Thyroid gland (tissue), 4 donors: ENCODE measurements at regions not wholly inside any gene's neighbourhood (a gene's known extent, or its start where the extent isn't known, plus 50 kb on each side); places are given as distances from the start of the nearest gene placed in this dataset.

ENCODE experiments used
- DNase-seq, 2 donors: peaks; one replicate each; pipeline ENCODE4 v3.0.0-alpha.2; 2019
- H3K27ac ChIP-seq, 3 donors: fragments of 200-600 bp; sonication (generic); 1 replicate in 2 of 3; 2 replicates in 1 of 3; pipeline ENCODE4 v1.5.1; 2016 to 2019; ENCODE audit warnings: mild to moderate bottlenecking in 1 of 3, moderate library complexity in 1 of 3
- H3K27me3 ChIP-seq: fragments of 200-600 bp; sonication (generic); one replicate; pipeline ENCODE4 v1.5.1; 2019
- H3K36me3 ChIP-seq, 2 donors: fragments of 200-600 bp; sonication (generic); one replicate each; pipeline ENCODE4 v1.5.1; 2016 to 2019
- H3K4me1 ChIP-seq, 2 donors: fragments of 200-600 bp; sonication (generic); one replicate each; pipeline ENCODE4 v1.5.1; 2017 to 2019
- H3K4me3 ChIP-seq, 3 donors: fragments of 200-600 bp; sonication (generic); replicated peaks in 1 of 3; 1 replicate in 2 of 3; 2 replicates in 1 of 3; pipeline ENCODE4 v1.5.1; 2016; ENCODE audit warnings: mild to moderate bottlenecking in 1 of 3
- H3K9me3 ChIP-seq: fragments of 200-600 bp; sonication (generic); one replicate; pipeline ENCODE4 v1.5.1; 2017
- POLR2A ChIP-seq, 2 donors: fragments of 450-650 bp; IDR thresholded peaks; one replicate each; pipeline ENCODE4 v1.6.1; 2017; ENCODE audit warnings: antibody characterized with exemption in 2 of 2, mild to moderate bottlenecking in 2 of 2, moderate library complexity in 1 of 2
- WGBS, 2 donors: methylation state at CpG; one replicate each; pipeline ENCODE4 v1.1.5; 2017; 5-methylcytosine and 5-hydroxymethylcytosine counted together
- intact Hi-C: fragments of 100-400 bp; cut with DNase I; formaldehyde crosslinking; loops from one replicate; pipeline ENCODE4 v1.15.1; 2023
- TF ChIP-seq, protein P1 (sequence below), 6 experiments: fragments of 200-600 bp in 3 of 6; fragments of 450-650 bp in 3 of 6; sonication (generic) in 3 of 6; IDR thresholded peaks; one replicate each; pipeline ENCODE4 v1.5.1; 2016 to 2019; ENCODE audit warnings: antibody characterized with exemption in 6 of 6, mild to moderate bottlenecking in 2 of 6, inconsistent platforms in 1 of 6, moderate library complexity in 1 of 6

DNA sequence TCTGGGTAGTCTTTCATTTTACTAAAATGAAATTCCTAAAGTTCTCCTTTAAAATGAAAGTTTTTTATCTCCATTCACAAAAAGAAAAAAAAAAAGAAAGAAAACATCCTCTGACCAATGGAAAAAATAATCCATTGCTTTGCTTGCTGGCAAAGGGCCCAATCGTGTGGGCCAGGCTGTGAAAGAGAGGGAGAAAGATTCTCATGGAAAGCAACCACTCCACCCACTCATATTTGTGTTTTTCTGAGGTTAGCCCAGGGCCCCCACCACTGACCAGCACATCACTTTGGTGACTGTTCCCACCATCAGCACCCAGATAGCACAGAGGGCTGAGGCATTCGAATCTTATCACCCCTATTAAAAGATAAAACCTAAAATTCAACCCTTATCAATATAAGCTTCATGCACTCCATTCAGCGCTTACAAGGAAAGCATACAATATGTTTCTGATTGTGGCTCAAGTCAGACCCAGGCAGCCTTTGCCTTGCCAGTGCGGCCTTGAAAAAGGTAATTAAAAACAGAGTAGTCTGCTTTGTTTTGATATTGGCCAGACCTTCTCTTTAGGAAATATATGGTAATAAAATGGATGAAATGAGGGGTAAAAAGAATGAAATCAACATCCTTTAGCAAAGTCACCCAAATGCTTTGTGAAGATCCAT is 192.8 kb downstream of the ETS1 start:
- intact Hi-C loops: no loop called here
- H3K27ac ChIP-seq: no peak overlapping the region

DNA sequence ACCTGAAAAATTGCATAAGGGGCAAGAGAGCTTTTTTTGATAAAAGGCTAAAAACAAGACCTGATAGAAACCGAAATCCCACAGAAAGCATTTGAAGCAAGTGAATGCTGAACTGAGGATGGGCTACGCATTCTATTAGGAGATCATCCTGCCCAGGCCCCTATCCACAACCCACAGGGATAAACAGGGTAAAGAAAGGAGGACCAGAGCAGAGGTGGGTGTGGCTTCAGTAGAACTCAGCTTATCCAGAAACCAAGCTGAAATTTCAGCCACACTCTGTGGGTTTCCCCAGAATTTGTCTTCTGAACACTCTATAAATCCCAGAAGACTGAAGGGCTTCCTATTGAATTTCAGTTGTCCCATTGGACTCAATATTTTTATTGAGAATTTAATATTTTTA is 195.1 kb downstream of the ETS1 start:
- Histone ChIP-seq H3K4me3 (no peak overlapping the region), H3K9me3 (no peaks in the 10 kb centered on the region), H3K4me1 (peaks cover 15 to 26% of the 10 kb centered on the region in 2 donors), H3K27ac (peak overlapping the region; percentile 7 to 53 (median 43)), H3K27me3 (no peaks in the 10 kb centered on the region), H3K36me3 (no peaks in the 10 kb centered on the region)
- WGBS, 2 donors: 82 to 90% methylated on average over 2 of the region's 2 CpGs
- intact Hi-C loops: no loop called here
- no peak for TF ChIP-seq POLR2A (IDR thresholded peaks at IDR 0.05)
- TF ChIP-seq, protein P1, sequence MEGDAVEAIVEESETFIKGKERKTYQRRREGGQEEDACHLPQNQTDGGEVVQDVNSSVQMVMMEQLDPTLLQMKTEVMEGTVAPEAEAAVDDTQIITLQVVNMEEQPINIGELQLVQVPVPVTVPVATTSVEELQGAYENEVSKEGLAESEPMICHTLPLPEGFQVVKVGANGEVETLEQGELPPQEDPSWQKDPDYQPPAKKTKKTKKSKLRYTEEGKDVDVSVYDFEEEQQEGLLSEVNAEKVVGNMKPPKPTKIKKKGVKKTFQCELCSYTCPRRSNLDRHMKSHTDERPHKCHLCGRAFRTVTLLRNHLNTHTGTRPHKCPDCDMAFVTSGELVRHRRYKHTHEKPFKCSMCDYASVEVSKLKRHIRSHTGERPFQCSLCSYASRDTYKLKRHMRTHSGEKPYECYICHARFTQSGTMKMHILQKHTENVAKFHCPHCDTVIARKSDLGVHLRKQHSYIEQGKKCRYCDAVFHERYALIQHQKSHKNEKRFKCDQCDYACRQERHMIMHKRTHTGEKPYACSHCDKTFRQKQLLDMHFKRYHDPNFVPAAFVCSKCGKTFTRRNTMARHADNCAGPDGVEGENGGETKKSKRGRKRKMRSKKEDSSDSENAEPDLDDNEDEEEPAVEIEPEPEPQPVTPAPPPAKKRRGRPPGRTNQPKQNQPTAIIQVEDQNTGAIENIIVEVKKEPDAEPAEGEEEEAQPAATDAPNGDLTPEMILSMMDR (IDR thresholded peaks at IDR 0.05): no peak
- DNase-seq: no peak

More for the DNA sequence above, 192.8 kb downstream of the ETS1 start:
- Histone ChIP-seq H3K4me1 (peaks cover 15 to 26% of the 10 kb centered on the region in 2 donors), H3K4me3 (no peak overlapping the region), H3K36me3 (no peaks in the 10 kb centered on the region), H3K9me3 (no peaks in the 10 kb centered on the region), H3K27me3 (no peaks in the 10 kb centered on the region)
- 73 to 79% methylated on average over 4 of the region's 4 CpGs for WGBS, 2 donors
- no peak for TF ChIP-seq POLR2A (IDR thresholded peaks at IDR 0.05)
- TF ChIP-seq, protein P1 (IDR thresholded peaks at IDR 0.05): no peak
- peak in 1 of 2 donors; percentile 9 for DNase-seq

DNA sequence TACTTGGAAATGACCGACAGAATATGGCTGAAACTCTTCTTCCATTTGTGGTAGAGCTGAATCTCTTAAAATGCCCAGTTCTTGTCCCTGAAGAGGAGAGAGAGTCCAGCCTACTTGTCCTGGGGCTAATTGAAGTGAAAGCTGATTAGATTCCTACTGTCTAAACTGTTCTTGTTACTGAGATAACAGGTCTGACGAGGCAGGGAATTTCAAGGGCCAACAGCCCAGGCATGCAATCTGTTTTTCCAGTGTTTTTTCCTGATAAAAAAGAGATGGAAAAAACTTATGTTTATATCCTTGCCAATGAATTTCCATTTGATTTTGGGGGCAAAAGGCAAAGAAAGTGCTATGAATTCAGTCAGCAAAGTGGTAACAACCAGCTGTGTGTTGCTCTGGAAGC is 195.5 kb downstream of the ETS1 start:
- H3K4me3 ChIP-seq: no peak overlapping the region
- 26 to 35% methylated on average over 2 of the region's 2 CpGs for WGBS, 2 donors
- H3K27me3 ChIP-seq: no peaks in the 10 kb centered on the region
- intact Hi-C loops: no loop called here
- no peaks in the 10 kb centered on the region for H3K36me3 ChIP-seq
- no peaks in the 10 kb centered on the region for H3K9me3 ChIP-seq
- peak; percentile 32 to 42 for DNase-seq
- no peak for TF ChIP-seq POLR2A (IDR thresholded peaks at IDR 0.05)
- TF ChIP-seq, protein P1 (IDR thresholded peaks at IDR 0.05): no peak
- peak overlapping the region; percentile 7 to 53 (median 43) for H3K27ac ChIP-seq
- H3K4me1 ChIP-seq: peaks cover 15 to 26% of the 10 kb centered on the region in 2 donors

DNA sequence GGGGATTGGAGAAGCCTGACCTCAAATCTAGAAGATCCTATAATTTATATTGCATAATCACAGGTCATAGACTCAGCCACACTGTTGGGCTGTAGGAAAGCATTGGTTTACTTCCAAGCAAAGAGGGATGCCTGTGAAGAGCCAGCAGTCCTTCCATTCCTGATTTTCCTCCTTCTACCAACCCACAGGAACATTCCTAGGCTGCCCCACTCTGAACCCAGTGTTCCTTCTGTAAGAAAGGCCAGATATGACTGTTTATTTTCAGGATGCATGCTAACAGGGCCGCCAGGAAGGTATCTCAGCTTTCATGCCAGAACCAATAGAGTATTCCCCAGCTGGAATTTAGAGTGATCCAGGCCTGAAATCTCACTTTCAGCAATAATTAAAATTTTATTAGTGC is 197.1 kb downstream of the ETS1 start:
- H3K36me3 ChIP-seq: no peaks in the 10 kb centered on the region
- H3K9me3 ChIP-seq: no peaks in the 10 kb centered on the region
- intact Hi-C loops: no loop called here
- H3K4me3 ChIP-seq: no peak overlapping the region
- H3K27ac ChIP-seq: no peak overlapping the region
- WGBS, 2 donors: 93 to 95% methylated on average over 1 of the region's 1 CpG
- TF ChIP-seq, protein P1 (IDR thresholded peaks at IDR 0.05): no peak
- TF ChIP-seq POLR2A (IDR thresholded peaks at IDR 0.05): no peak
- H3K4me1 ChIP-seq: peaks cover 15 to 26% of the 10 kb centered on the region in 2 donors
- H3K27me3 ChIP-seq: no peaks in the 10 kb centered on the region
- DNase-seq: no peak

DNA sequence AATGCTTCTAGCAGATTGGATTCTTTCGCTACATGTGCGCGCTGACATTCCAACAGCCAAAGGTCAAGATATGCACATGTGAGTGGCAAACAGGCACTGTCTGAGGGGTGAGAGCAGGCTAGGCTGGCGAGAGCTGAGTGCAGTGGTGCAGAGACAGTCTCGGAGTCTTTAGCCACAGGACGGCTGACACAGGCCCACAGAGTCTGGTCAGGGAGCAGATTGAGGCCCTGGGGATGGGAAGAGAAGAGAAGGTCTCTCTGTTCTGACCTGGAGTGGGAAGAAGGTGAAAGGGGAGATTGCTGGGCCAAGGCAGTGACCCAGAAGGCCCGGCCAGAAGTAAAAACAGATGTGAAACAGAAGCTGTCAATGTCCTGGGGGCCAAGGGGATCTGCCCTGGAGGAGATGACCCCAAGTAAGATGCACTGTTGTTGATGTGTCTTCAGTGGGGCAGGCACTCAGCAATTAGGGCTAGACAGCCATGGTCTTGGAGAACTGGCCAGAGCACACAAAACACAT is 197.8 kb downstream of the ETS1 start:
- intact Hi-C loops: no loop called here
- DNase-seq: peak in 1 of 2 donors; percentile 18
- Histone ChIP-seq H3K27me3 (no peaks in the 10 kb centered on the region), H3K4me3 (no peak overlapping the region), H3K36me3 (no peaks in the 10 kb centered on the region), H3K9me3 (no peaks in the 10 kb centered on the region), H3K4me1 (peaks cover 15 to 26% of the 10 kb centered on the region in 2 donors), H3K27ac (no peak overlapping the region)
- 69 to 84% methylated on average over 7 of the region's 7 CpGs for WGBS, 2 donors
- TF ChIP-seq POLR2A (IDR thresholded peaks at IDR 0.05): no peak
- TF ChIP-seq, protein P1 (IDR thresholded peaks at IDR 0.05): no peak
